ENCODE measurements at regions not wholly inside any gene's neighbourhood (a gene's known extent, or its start where the extent isn't known, plus 50 kb on each side); places are given as distances from the start of the nearest gene placed in this dataset.

- TF ChIP-seq ZNF512 (CRISPR knock-in tag; IDR thresholded peaks at IDR 0.05) (no peak), NCOA1 (CRISPR knock-in tag; IDR thresholded peaks at IDR 0.05) (no peak)
Observed at GRCh38 chr15:54820811-54821210, 375.9 kb downstream of the RSL24D1 start (continued).

GRCh38 chr15:54820098-54820497, 376.6 kb downstream of the RSL24D1 start:
- DNase-seq (ENCODE audit: low spot score): no peak
- POLR2A ChIA-PET: no interaction called here
- TF ChIP-seq SNRNP70 (IDR thresholded peaks at IDR 0.05; ENCODE audit: low read depth, low read length) (no peak), ZNF317 (CRISPR knock-in tag; IDR thresholded peaks at IDR 0.05) (no peak), ZFP1 (CRISPR knock-in tag; IDR thresholded peaks at IDR 0.05) (no peak), TGIF2 (CRISPR knock-in tag; IDR thresholded peaks at IDR 0.05) (no peak), ZNF609 (CRISPR knock-in tag; IDR thresholded peaks at IDR 0.05; ENCODE audit: borderline replicate concordance) (no peak), ZNF281 (CRISPR knock-in tag; IDR thresholded peaks at IDR 0.05; ENCODE audit: borderline replicate concordance) (no peak), THAP7 (CRISPR knock-in tag; IDR thresholded peaks at IDR 0.05) (no peak), POGK (CRISPR knock-in tag; conservative IDR thresholded peaks at IDR 0.05) (no peak), ZNF777 (CRISPR knock-in tag; IDR thresholded peaks at IDR 0.05) (no peak), FOXM1 (CRISPR knock-in tag; IDR thresholded peaks at IDR 0.05) (no peak), NCOA1 (CRISPR knock-in tag; IDR thresholded peaks at IDR 0.05) (no peak)

More at GRCh38 chr15:54820098-54820497, 376.6 kb downstream of the RSL24D1 start:
- in situ Hi-C loops (cut with HindIII; ENCODE audit: extremely low pct_ligation_motif_present, low pct_unique_long_range_greater_than_20kb) (no loop called here), intact Hi-C loops (cut with micrococcal nuclease; ENCODE audit: unreplicated experiment) (no loop called here)
- Histone ChIP-seq H3K4me3 (replicated peaks in 1 of 3; ENCODE audit: insufficient read depth in 1 of 3, low read depth in 2 of 3, low read length in 3 of 3) (no peak overlapping the region), H3K4me1 (ENCODE audit: insufficient read depth, low read length) (no peaks in the 10 kb centered on the region), H3K27ac (ENCODE audit: extremely low read length, insufficient read depth, low read length) (no peak overlapping the region), H3K4me2 (ENCODE audit: low read depth, low read length) (no peak overlapping the region), H3K79me2 (ENCODE audit: insufficient read depth, low read length) (no peaks in the 10 kb centered on the region), H2AFZ (ENCODE audit: low read length) (no peak overlapping the region), H4K20me1 (ENCODE audit: insufficient read depth, low read length) (no peaks in the 10 kb centered on the region), H3K9me3 (ENCODE audit: low read length) (peaks cover 24% of the 10 kb centered on the region), H3K36me3 (replicated peaks in 1 of 2; ENCODE audit: control insufficient read depth in 1 of 2, insufficient read depth in 2 of 2, low read length in 2 of 2) (no peaks in the 10 kb centered on the region), H3K27me3 (ENCODE audit: control insufficient read depth in 1 of 2, insufficient read depth in 2 of 2, low read length in 2 of 2) (no peaks in the 10 kb centered on the region), H3K9ac (ENCODE audit: insufficient read depth, low read depth, low read length) (no peak overlapping the region)
- CTCF ChIA-PET (ENCODE audit: low intra/inter-chr PET ratio, low total read pairs): no interaction called here
- no peak for ATAC-seq
- FAIRE-seq: no peak
- no TSS peak for BruUV-seq (replicated peaks)

All from HepG2 (cell line).